Kidney (tissue), 13 donors: ENCODE measurements at regions not wholly inside any gene's neighbourhood (a gene's known extent, or its start where the extent isn't known, plus 50 kb on each side); places are given as distances from the start of the nearest gene placed in this dataset.

Experiments
- DNase-seq, 5 donors: peaks; one replicate each; pipeline ENCODE4 v3.0.0-alpha.2; 2013 to 2020
- FAIRE-seq: peaks from 2 replicates; lab custom pipeline; 2012; peaks lifted over from hg19 to GRCh38; lab: Jason Lieb, UNC
- H3K27ac ChIP-seq, 2 donors: one replicate each; pipeline ENCODE4 v1.7.0; 2013; ENCODE audit warnings: low read depth in 2 of 2, low read length in 2 of 2, inconsistent platforms in 1 of 2
- H3K27me3 ChIP-seq: one replicate; pipeline ENCODE4 v1.7.1; 2013; ENCODE audit warnings: low read length, inconsistent platforms; ENCODE audit not compliant: control insufficient read depth, insufficient read depth
- H3K36me3 ChIP-seq, 3 donors: one replicate each; pipeline versions ENCODE4 v1.7.0 to v1.7.1; 2013; ENCODE audit warnings: low read length in 3 of 3, control low read depth in 1 of 3, inconsistent platforms in 1 of 3; ENCODE audit not compliant: insufficient read depth in 3 of 3, control insufficient read depth in 2 of 3
- H3K4me1 ChIP-seq, 3 donors: one replicate each; pipeline versions ENCODE4 v1.7.0 to v1.7.1; 2013; ENCODE audit warnings: low read length in 3 of 3, inconsistent platforms in 1 of 3, low read depth in 1 of 3; ENCODE audit not compliant: control insufficient read depth in 2 of 3, insufficient read depth in 2 of 3
- H3K4me3 ChIP-seq, 3 donors: one replicate each; pipeline versions ENCODE4 v1.7.0 to v1.8.1; 2013; ENCODE audit warnings: low read length in 3 of 3, control low read depth in 1 of 3, inconsistent platforms in 1 of 3
- H3K9ac ChIP-seq, 3 donors: one replicate each; pipeline versions ENCODE4 v1.7.0 to v1.7.1; 2013; ENCODE audit warnings: low read length in 3 of 3, control low read depth in 1 of 3, inconsistent platforms in 1 of 3
- H3K9me3 ChIP-seq, 3 donors: one replicate each; pipeline versions ENCODE4 v1.7.0 to v1.7.1; 2013; ENCODE audit warnings: low read length in 3 of 3, control low read depth in 1 of 3, inconsistent platforms in 1 of 3; ENCODE audit not compliant: control insufficient read depth in 2 of 3, insufficient read depth in 1 of 3
- intact Hi-C: fragments of 100-400 bp; cut with DNase I; formaldehyde crosslinking; loops from one replicate; pipeline ENCODE4 v1.11.1; 2022
- TF ChIP-seq, protein P1 (sequence below): IDR thresholded peaks from 3 replicates; pipeline ENCODE4 v1.5.1; 2012; ENCODE audit warnings: mild to moderate bottlenecking, moderate library complexity, borderline replicate concordance; ENCODE audit not compliant: insufficient read depth; ENCODE audit errors: extremely low read depth
- donor health status: control.
- donor health status: control.
- donor health status: control.
- donor health status: control.
- donor health status: control.
- donor health status: DM: yes; HTN: yes; CAD: no.
- donor health status: Normal renal cell carcinoma (clear cell type).

DNA sequence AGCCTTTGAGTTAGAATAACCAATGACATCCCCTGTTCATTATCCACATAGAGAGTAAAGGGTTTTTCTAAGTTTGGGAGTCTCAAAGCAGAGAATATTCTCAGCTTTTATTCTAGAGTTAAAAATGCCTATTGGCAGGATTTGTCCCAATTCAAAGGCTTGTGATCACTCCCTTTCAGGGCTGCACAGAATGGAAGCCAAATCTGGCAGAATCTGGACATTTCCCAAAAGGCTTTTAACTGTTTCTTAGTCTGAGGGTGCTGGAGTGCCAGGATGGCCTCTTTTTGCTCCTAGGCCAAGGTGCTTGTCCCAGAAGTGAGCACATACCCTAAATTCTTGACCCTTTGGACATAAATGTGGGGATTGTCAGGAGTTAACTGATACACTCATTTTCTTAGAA, 556.6 kb downstream of the DOK5 start:
- DNase-seq (no peak), FAIRE-seq (no peak)
- no peaks in the 10 kb centered on the region for H3K27me3 ChIP-seq

DNA sequence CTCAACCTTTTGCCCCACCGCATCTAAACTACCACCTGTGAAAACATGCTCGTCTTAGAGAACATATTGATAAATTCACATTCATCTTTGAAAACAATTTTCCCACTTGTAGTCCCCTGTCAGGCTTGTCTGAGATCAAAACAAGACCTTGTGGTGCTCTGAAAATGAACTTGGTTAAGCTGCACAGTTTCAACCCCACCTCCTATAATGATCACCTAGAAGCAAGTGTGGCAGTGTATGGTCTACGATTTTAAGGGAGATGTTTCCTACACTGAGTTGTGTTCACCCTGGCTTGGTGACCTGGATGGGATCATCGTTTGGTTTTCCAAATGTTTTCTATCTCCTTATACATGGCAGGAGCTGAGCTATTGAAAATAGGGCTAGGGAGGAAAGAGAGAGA, 539.4 kb downstream of the DOK5 start:
- FAIRE-seq (no peak), DNase-seq (no peak)
- Histone ChIP-seq H3K4me3 (no peak overlapping the region), H3K27me3 (no peaks in the 10 kb centered on the region), H3K9me3 (no peaks in the 10 kb centered on the region), H3K27ac (no peak overlapping the region), H3K36me3 (no peaks in the 10 kb centered on the region), H3K9ac (no peak overlapping the region), H3K4me1 (no peaks in the 10 kb centered on the region)
- TF ChIP-seq, protein P1, sequence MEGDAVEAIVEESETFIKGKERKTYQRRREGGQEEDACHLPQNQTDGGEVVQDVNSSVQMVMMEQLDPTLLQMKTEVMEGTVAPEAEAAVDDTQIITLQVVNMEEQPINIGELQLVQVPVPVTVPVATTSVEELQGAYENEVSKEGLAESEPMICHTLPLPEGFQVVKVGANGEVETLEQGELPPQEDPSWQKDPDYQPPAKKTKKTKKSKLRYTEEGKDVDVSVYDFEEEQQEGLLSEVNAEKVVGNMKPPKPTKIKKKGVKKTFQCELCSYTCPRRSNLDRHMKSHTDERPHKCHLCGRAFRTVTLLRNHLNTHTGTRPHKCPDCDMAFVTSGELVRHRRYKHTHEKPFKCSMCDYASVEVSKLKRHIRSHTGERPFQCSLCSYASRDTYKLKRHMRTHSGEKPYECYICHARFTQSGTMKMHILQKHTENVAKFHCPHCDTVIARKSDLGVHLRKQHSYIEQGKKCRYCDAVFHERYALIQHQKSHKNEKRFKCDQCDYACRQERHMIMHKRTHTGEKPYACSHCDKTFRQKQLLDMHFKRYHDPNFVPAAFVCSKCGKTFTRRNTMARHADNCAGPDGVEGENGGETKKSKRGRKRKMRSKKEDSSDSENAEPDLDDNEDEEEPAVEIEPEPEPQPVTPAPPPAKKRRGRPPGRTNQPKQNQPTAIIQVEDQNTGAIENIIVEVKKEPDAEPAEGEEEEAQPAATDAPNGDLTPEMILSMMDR, result no peak
- intact Hi-C loops, result no loop called here

More for the DNA sequence above, 556.6 kb downstream of the DOK5 start:
- intact Hi-C loops, result no loop called here
- no peak overlapping the region for H3K9ac ChIP-seq
- H3K4me3 ChIP-seq, result no peak overlapping the region
- H3K36me3 ChIP-seq, result no peaks in the 10 kb centered on the region
- H3K4me1 ChIP-seq, result no peaks in the 10 kb centered on the region
- TF ChIP-seq, protein P1, result no peak
- no peak overlapping the region for H3K27ac ChIP-seq
- no peaks in the 10 kb centered on the region for H3K9me3 ChIP-seq

DNA sequence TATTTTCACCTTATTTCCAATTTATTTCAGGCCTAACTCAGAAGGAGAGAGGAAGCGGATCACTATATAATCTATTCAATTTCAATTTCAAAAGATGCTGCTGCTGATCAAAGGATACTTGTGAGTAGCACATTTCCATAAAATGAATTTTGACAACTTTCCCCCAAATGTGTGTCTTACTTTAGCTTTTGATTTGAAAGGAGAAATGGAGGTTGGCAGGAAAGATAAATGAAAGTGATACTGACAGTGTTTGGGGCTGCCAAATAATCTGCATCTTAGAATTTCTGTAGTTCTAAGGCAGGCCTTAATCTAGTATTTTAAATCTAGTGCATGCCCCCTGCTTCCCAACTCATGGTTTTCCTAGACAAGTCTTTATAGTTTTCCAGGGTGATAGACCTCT, 535.4 kb downstream of the DOK5 start:
- Histone ChIP-seq H3K27ac (no peak overlapping the region), H3K9me3 (no peaks in the 10 kb centered on the region), H3K27me3 (no peaks in the 10 kb centered on the region), H3K36me3 (no peaks in the 10 kb centered on the region), H3K9ac (no peak overlapping the region), H3K4me3 (no peak overlapping the region), H3K4me1 (no peaks in the 10 kb centered on the region)
- TF ChIP-seq, protein P1, result no peak
- FAIRE-seq (no peak), DNase-seq (no peak)
- intact Hi-C loops, result no loop called here

DNA sequence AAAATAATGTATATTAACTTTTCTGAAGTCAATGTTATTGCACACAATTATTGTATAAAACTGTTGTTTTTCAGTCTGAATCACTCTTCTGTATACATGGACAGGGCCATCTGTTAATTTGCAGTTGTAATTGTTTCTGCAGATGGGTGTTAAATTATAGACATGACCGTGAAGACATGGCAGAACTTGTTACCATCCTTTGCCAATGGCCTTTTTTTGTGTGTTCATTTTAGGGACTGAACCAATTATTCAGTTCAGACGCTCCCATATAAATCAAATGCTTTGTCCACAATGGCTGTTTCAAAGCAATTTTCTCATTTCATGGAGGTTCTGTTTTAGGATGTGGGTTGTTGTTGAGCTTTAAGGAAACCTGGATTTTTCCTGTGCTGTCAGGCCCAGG, 533.7 kb downstream of the DOK5 start:
- no peak for FAIRE-seq
- H3K36me3 ChIP-seq, result no peaks in the 10 kb centered on the region
- intact Hi-C loops, result no loop called here

More for the DNA sequence above, 533.7 kb downstream of the DOK5 start:
- no peaks in the 10 kb centered on the region for H3K27me3 ChIP-seq
- H3K27ac ChIP-seq, result no peak overlapping the region
- TF ChIP-seq, protein P1, result no peak
- H3K4me1 ChIP-seq, result no peaks in the 10 kb centered on the region
- no peak for DNase-seq
- H3K9ac ChIP-seq, result no peak overlapping the region
- H3K4me3 ChIP-seq, result no peak overlapping the region
- no peaks in the 10 kb centered on the region for H3K9me3 ChIP-seq
